ENCODE measurements at regions not wholly inside any gene's neighbourhood (a gene's known extent, or its start where the extent isn't known, plus 50 kb on each side); places are given as distances from the start of the nearest gene placed in this dataset.

GRCh38 chr6:82584194-82584695, 220.6 kb downstream of the TPBG start:
- Histone ChIP-seq H3K4me1 (ENCODE audit: control insufficient read depth in 1 of 2, insufficient read depth in 2 of 2, low read length in 2 of 2) (no peaks in the 10 kb centered on the region), H3K4me3 (ENCODE audit: low read length in 2 of 2) (no peak overlapping the region), H3K27me3 (ENCODE audit: control insufficient read depth in 1 of 2, insufficient read depth in 2 of 2, low read length in 1 of 2) (peaks cover 0 to 5% of the 10 kb centered on the region in 2 donors), H3K9me3 (ENCODE audit: control insufficient read depth, low read length) (peaks cover 3% of the 10 kb centered on the region), H3K36me3 (ENCODE audit: control insufficient read depth in 1 of 2, insufficient read depth in 2 of 2, low read length in 1 of 2) (no peaks in the 10 kb centered on the region), H3K27ac (ENCODE audit: low read depth in 1 of 2, low read length in 2 of 2) (no peak overlapping the region)
- intact Hi-C loops (cut with DNase I) = no loop called here
- ATAC-seq (ENCODE audit: low FRiP score) (no peak), DNase-seq (no peak)
- WGBS, 2 donors = 54 to 57% methylated on average over 6 of the region's 6 CpGs

GRCh38 chr6:82584856-82585255, 221.2 kb downstream of the TPBG start:
- DNase-seq = no peak
- no peaks in the 10 kb centered on the region for H3K36me3 ChIP-seq (ENCODE audit: control insufficient read depth in 1 of 2, insufficient read depth in 2 of 2, low read length in 1 of 2)
- no peak overlapping the region for H3K27ac ChIP-seq (ENCODE audit: low read depth in 1 of 2, low read length in 2 of 2)
- no peak overlapping the region for H3K4me3 ChIP-seq (ENCODE audit: low read length in 2 of 2)
- no peaks in the 10 kb centered on the region for H3K4me1 ChIP-seq (ENCODE audit: control insufficient read depth in 1 of 2, insufficient read depth in 2 of 2, low read length in 2 of 2)
- intact Hi-C loops (cut with DNase I) = loop anchor here in 1 of 2 donors (5.0 kb wide), 1 partner anchor 313 kb away; no protein-coding TSS in a partner anchor
- ATAC-seq (ENCODE audit: low FRiP score) = no peak
- H3K9me3 ChIP-seq (ENCODE audit: control insufficient read depth, low read length) = peaks cover 3% of the 10 kb centered on the region
- 54 to 61% methylated on average over 3 of the region's 3 CpGs for WGBS, 2 donors
- peaks cover 0 to 5% of the 10 kb centered on the region in 2 donors for H3K27me3 ChIP-seq (ENCODE audit: control insufficient read depth in 1 of 2, insufficient read depth in 2 of 2, low read length in 1 of 2)

DNA sequence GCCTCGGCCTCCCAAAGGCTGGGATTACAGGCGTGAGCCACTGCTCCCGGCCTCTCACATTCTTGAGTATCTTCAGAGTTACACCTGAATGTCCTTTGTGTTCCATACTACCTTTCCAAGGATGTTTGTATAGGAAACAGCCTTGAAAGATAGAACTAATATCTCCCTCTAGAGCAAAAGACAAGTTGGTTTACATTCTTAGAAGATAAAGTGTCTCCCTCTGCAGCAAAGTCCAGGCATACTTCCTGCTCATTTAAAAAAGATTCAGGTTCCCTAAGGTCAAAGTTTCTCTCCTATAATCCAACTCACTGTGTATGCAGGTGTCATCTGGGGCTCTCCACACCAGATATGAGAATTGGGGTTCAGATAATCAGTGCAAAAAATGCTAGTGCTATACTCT, 224.4 kb downstream of the TPBG start:
- Histone ChIP-seq H3K27ac (ENCODE audit: low read depth in 1 of 2, low read length in 2 of 2) (no peak overlapping the region), H3K9me3 (ENCODE audit: control insufficient read depth, low read length) (peaks cover 3% of the 10 kb centered on the region), H3K4me3 (ENCODE audit: low read length in 2 of 2) (no peak overlapping the region), H3K27me3 (ENCODE audit: control insufficient read depth in 1 of 2, insufficient read depth in 2 of 2, low read length in 1 of 2) (peaks cover 0 to 3% of the 10 kb centered on the region in 2 donors), H3K36me3 (ENCODE audit: control insufficient read depth in 1 of 2, insufficient read depth in 2 of 2, low read length in 1 of 2) (no peaks in the 10 kb centered on the region), H3K4me1 (ENCODE audit: control insufficient read depth in 1 of 2, insufficient read depth in 2 of 2, low read length in 2 of 2) (no peaks in the 10 kb centered on the region)
- no peak for ATAC-seq (ENCODE audit: low FRiP score)
- no peak for DNase-seq
- intact Hi-C loops (cut with DNase I) = loop anchor here in 1 of 2 donors (5.0 kb wide), 1 partner anchor 316 kb away; no protein-coding TSS in a partner anchor
- WGBS, 2 donors = 90 to 94% methylated on average over 3 of the region's 3 CpGs

GRCh38 chr6:82588859-82589412, 225.3 kb downstream of the TPBG start:
- Histone ChIP-seq H3K9me3 (ENCODE audit: control insufficient read depth, low read length) (no peaks in the 10 kb centered on the region), H3K4me1 (ENCODE audit: control insufficient read depth in 1 of 2, insufficient read depth in 2 of 2, low read length in 2 of 2) (no peaks in the 10 kb centered on the region), H3K27ac (ENCODE audit: low read depth in 1 of 2, low read length in 2 of 2) (no peak overlapping the region), H3K4me3 (ENCODE audit: low read length in 2 of 2) (no peak overlapping the region), H3K36me3 (ENCODE audit: control insufficient read depth in 1 of 2, insufficient read depth in 2 of 2, low read length in 1 of 2) (no peaks in the 10 kb centered on the region), H3K27me3 (ENCODE audit: control insufficient read depth in 1 of 2, insufficient read depth in 2 of 2, low read length in 1 of 2) (no peaks in the 10 kb centered on the region)
- no peak for DNase-seq
- no peak for ATAC-seq (ENCODE audit: low FRiP score)
- intact Hi-C loops (cut with DNase I) = loop anchor here in 1 of 2 donors (5.0 kb wide), 1 partner anchor 317 kb away; no protein-coding TSS in a partner anchor
- 63 to 77% methylated on average over 1 of the region's 1 CpG for WGBS, 2 donors

GRCh38 chr6:82589509-82590206, 226.0 kb downstream of the TPBG start:
- no peak overlapping the region for H3K4me3 ChIP-seq (ENCODE audit: low read length in 2 of 2)
- H3K36me3 ChIP-seq (ENCODE audit: control insufficient read depth in 1 of 2, insufficient read depth in 2 of 2, low read length in 1 of 2) = no peaks in the 10 kb centered on the region
- 34 to 42% methylated on average over 5 of the region's 5 CpGs for WGBS, 2 donors
- DNase-seq = no peak
- no peaks in the 10 kb centered on the region for H3K4me1 ChIP-seq (ENCODE audit: control insufficient read depth in 1 of 2, insufficient read depth in 2 of 2, low read length in 2 of 2)
- no peak for ATAC-seq (ENCODE audit: low FRiP score)
- H3K9me3 ChIP-seq (ENCODE audit: control insufficient read depth, low read length) = no peaks in the 10 kb centered on the region
- no peak overlapping the region for H3K27ac ChIP-seq (ENCODE audit: low read depth in 1 of 2, low read length in 2 of 2)
- intact Hi-C loops (cut with DNase I) = loop anchor here in 1 of 2 donors (5.0 kb wide), 1 partner anchor 317 kb away; no protein-coding TSS in a partner anchor
- no peaks in the 10 kb centered on the region for H3K27me3 ChIP-seq (ENCODE audit: control insufficient read depth in 1 of 2, insufficient read depth in 2 of 2, low read length in 1 of 2)

DNA sequence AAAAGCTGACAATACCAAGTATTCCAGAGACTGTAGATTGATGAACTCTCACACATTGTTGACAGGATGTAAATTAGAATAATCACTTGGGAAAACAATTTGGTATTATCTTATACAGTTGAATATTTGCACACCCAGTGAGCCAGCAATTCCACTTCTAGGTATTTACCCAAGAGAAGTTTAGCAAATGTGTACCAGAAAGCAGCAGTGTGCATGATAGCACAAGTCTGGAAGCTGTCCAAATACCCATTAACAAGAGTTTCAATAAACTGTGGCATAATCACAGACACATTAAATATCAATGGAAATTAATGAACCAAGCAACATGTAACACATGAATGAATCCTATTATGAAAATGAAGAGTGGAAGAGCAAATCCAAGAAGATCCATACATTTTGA, 233.6 kb downstream of the TPBG start:
- ATAC-seq (ENCODE audit: low FRiP score) = no peak
- Histone ChIP-seq H3K4me3 (ENCODE audit: low read length in 2 of 2) (no peak overlapping the region), H3K27ac (ENCODE audit: low read depth in 1 of 2, low read length in 2 of 2) (no peak overlapping the region), H3K27me3 (ENCODE audit: control insufficient read depth in 1 of 2, insufficient read depth in 2 of 2, low read length in 1 of 2) (no peaks in the 10 kb centered on the region), H3K9me3 (ENCODE audit: control insufficient read depth, low read length) (no peaks in the 10 kb centered on the region), H3K4me1 (ENCODE audit: control insufficient read depth in 1 of 2, insufficient read depth in 2 of 2, low read length in 2 of 2) (no peaks in the 10 kb centered on the region), H3K36me3 (ENCODE audit: control insufficient read depth in 1 of 2, insufficient read depth in 2 of 2, low read length in 1 of 2) (no peaks in the 10 kb centered on the region)
- intact Hi-C loops (cut with DNase I) = no loop called here
- DNase-seq = no peak

- Histone ChIP-seq H3K4me3 (ENCODE audit: low read length in 2 of 2) (no peak overlapping the region), H3K9me3 (ENCODE audit: control insufficient read depth, low read length) (no peaks in the 10 kb centered on the region), H3K27ac (ENCODE audit: low read depth in 1 of 2, low read length in 2 of 2) (no peak overlapping the region), H3K27me3 (ENCODE audit: control insufficient read depth in 1 of 2, insufficient read depth in 2 of 2, low read length in 1 of 2) (no peaks in the 10 kb centered on the region), H3K36me3 (ENCODE audit: control insufficient read depth in 1 of 2, insufficient read depth in 2 of 2, low read length in 1 of 2) (no peaks in the 10 kb centered on the region), H3K4me1 (ENCODE audit: control insufficient read depth in 1 of 2, insufficient read depth in 2 of 2, low read length in 2 of 2) (no peaks in the 10 kb centered on the region)
- no peak for ATAC-seq (ENCODE audit: low FRiP score)
- 4 to 14% methylated on average over 4 of the region's 4 CpGs for WGBS, 2 donors
- intact Hi-C loops (cut with DNase I) = no loop called here
- DNase-seq = no peak
These were observed 239.2 kb downstream of the TPBG start for GRCh38 chr6:82602776-82603175.

GRCh38 chr6:82603871-82604270, 240.3 kb downstream of the TPBG start:
- Histone ChIP-seq H3K27ac (ENCODE audit: low read depth in 1 of 2, low read length in 2 of 2) (no peak overlapping the region), H3K27me3 (ENCODE audit: control insufficient read depth in 1 of 2, insufficient read depth in 2 of 2, low read length in 1 of 2) (no peaks in the 10 kb centered on the region), H3K4me1 (ENCODE audit: control insufficient read depth in 1 of 2, insufficient read depth in 2 of 2, low read length in 2 of 2) (no peaks in the 10 kb centered on the region), H3K9me3 (ENCODE audit: control insufficient read depth, low read length) (no peaks in the 10 kb centered on the region), H3K36me3 (ENCODE audit: control insufficient read depth in 1 of 2, insufficient read depth in 2 of 2, low read length in 1 of 2) (no peaks in the 10 kb centered on the region), H3K4me3 (ENCODE audit: low read length in 2 of 2) (no peak overlapping the region)
- DNase-seq (no peak), ATAC-seq (ENCODE audit: low FRiP score) (no peak)
- intact Hi-C loops (cut with DNase I) = no loop called here
- whole genome bisulfite sequencing, 2 donors = 86 to 88% methylated on average over 1 of the region's 1 CpG

All from aorta (tissue), 5 donors.